ENCODE measurements at regions not wholly inside any gene's neighbourhood (a gene's known extent, or its start where the extent isn't known, plus 50 kb on each side); places are given as distances from the start of the nearest gene placed in this dataset.

- no peak for DNase-seq (ENCODE audit: low read depth, low spot score)
- H3K9me3 ChIP-seq (ENCODE audit: insufficient read depth, low read length), result no peaks in the 10 kb centered on the region
- H3K27me3 ChIP-seq (ENCODE audit: insufficient read depth, insufficient read length), result peaks cover 21% of the 10 kb centered on the region
- no peak for TF ChIP-seq YY1 (IDR thresholded peaks at IDR 0.05; ENCODE audit: insufficient read depth, insufficient read length)
- no peak for TF ChIP-seq SUZ12 (IDR thresholded peaks at IDR 0.05; ENCODE audit: extremely low read depth, insufficient read depth, insufficient read length)
- no peak for TF ChIP-seq ZNF274 (IDR thresholded peaks at IDR 0.05; ENCODE audit: low read depth, low read length)
- H3K36me3 ChIP-seq (ENCODE audit: insufficient read depth, insufficient read length, low read length), result no peaks in the 10 kb centered on the region
- no peak overlapping the region for H3K9ac ChIP-seq (ENCODE audit: insufficient read length, low read depth)
- no peak overlapping the region for H3K4me3 ChIP-seq (ENCODE audit: insufficient read length, low read depth)
- peaks cover 15% of the 10 kb centered on the region for H3K4me1 ChIP-seq (ENCODE audit: insufficient read depth, insufficient read length)
Measured at GRCh38 chr9:89739511-89739910, 134.7 kb downstream of the GADD45G start.

- no peaks in the 10 kb centered on the region for H3K36me3 ChIP-seq (ENCODE audit: insufficient read depth, insufficient read length, low read length)
- H3K4me3 ChIP-seq (ENCODE audit: insufficient read length, low read depth), result no peak overlapping the region
- peaks cover 21% of the 10 kb centered on the region for H3K27me3 ChIP-seq (ENCODE audit: insufficient read depth, insufficient read length)
- DNase-seq (ENCODE audit: low read depth, low spot score), result no peak
- H3K9me3 ChIP-seq (ENCODE audit: insufficient read depth, low read length), result no peaks in the 10 kb centered on the region
- H3K4me1 ChIP-seq (ENCODE audit: insufficient read depth, insufficient read length), result peaks cover 19% of the 10 kb centered on the region
- no peak for TF ChIP-seq YY1 (IDR thresholded peaks at IDR 0.05; ENCODE audit: insufficient read depth, insufficient read length)
- TF ChIP-seq SUZ12 (IDR thresholded peaks at IDR 0.05; ENCODE audit: extremely low read depth, insufficient read depth, insufficient read length), result no peak
- TF ChIP-seq ZNF274 (IDR thresholded peaks at IDR 0.05; ENCODE audit: low read depth, low read length), result no peak
- no peak overlapping the region for H3K9ac ChIP-seq (ENCODE audit: insufficient read length, low read depth)
Measured at GRCh38 chr9:89739916-89740315, 135.1 kb downstream of the GADD45G start.

- no peak for TF ChIP-seq SUZ12 (IDR thresholded peaks at IDR 0.05; ENCODE audit: extremely low read depth, insufficient read depth, insufficient read length)
- TF ChIP-seq YY1 (IDR thresholded peaks at IDR 0.05; ENCODE audit: insufficient read depth, insufficient read length), result no peak
- TF ChIP-seq ZNF274 (IDR thresholded peaks at IDR 0.05; ENCODE audit: low read depth, low read length), result no peak
- Histone ChIP-seq H3K9ac (ENCODE audit: insufficient read length, low read depth) (no peak overlapping the region), H3K36me3 (ENCODE audit: insufficient read depth, insufficient read length, low read length) (no peaks in the 10 kb centered on the region), H3K9me3 (ENCODE audit: insufficient read depth, low read length) (no peaks in the 10 kb centered on the region), H3K27me3 (ENCODE audit: insufficient read depth, insufficient read length) (peaks cover 16% of the 10 kb centered on the region), H3K4me3 (ENCODE audit: insufficient read length, low read depth) (no peak overlapping the region), H3K4me1 (ENCODE audit: insufficient read depth, insufficient read length) (peaks cover 19% of the 10 kb centered on the region)
- DNase-seq (ENCODE audit: low read depth, low spot score), result no peak
Measured at GRCh38 chr9:89740722-89741121, 135.9 kb downstream of the GADD45G start.

GRCh38 chr9:89742660-89743059, 137.8 kb downstream of the GADD45G start:
- peaks cover 20% of the 10 kb centered on the region for H3K4me1 ChIP-seq (ENCODE audit: insufficient read depth, insufficient read length)
- no peak overlapping the region for H3K4me3 ChIP-seq (ENCODE audit: insufficient read length, low read depth)
- peak overlapping the region; percentile 33 for H3K9ac ChIP-seq (ENCODE audit: insufficient read length, low read depth)
- H3K36me3 ChIP-seq (ENCODE audit: insufficient read depth, insufficient read length, low read length), result no peaks in the 10 kb centered on the region
- no peak for TF ChIP-seq SUZ12 (IDR thresholded peaks at IDR 0.05; ENCODE audit: extremely low read depth, insufficient read depth, insufficient read length)
- no peak for TF ChIP-seq YY1 (IDR thresholded peaks at IDR 0.05; ENCODE audit: insufficient read depth, insufficient read length)
- no peak for TF ChIP-seq ZNF274 (IDR thresholded peaks at IDR 0.05; ENCODE audit: low read depth, low read length)
- DNase-seq (ENCODE audit: low read depth, low spot score), result no peak
- peaks cover 23% of the 10 kb centered on the region for H3K27me3 ChIP-seq (ENCODE audit: insufficient read depth, insufficient read length)
- H3K9me3 ChIP-seq (ENCODE audit: insufficient read depth, low read length), result no peaks in the 10 kb centered on the region

GRCh38 chr9:89743216-89743572, 138.4 kb downstream of the GADD45G start:
- Histone ChIP-seq H3K27me3 (ENCODE audit: insufficient read depth, insufficient read length) (peaks cover 23% of the 10 kb centered on the region), H3K4me3 (ENCODE audit: insufficient read length, low read depth) (no peak overlapping the region), H3K4me1 (ENCODE audit: insufficient read depth, insufficient read length) (peaks cover 20% of the 10 kb centered on the region), H3K36me3 (ENCODE audit: insufficient read depth, insufficient read length, low read length) (no peaks in the 10 kb centered on the region), H3K9ac (ENCODE audit: insufficient read length, low read depth) (peak overlapping the region; percentile 33), H3K9me3 (ENCODE audit: insufficient read depth, low read length) (no peaks in the 10 kb centered on the region)
- TF ChIP-seq SUZ12 (IDR thresholded peaks at IDR 0.05; ENCODE audit: extremely low read depth, insufficient read depth, insufficient read length), result no peak
- no peak for TF ChIP-seq ZNF274 (IDR thresholded peaks at IDR 0.05; ENCODE audit: low read depth, low read length)
- TF ChIP-seq YY1 (IDR thresholded peaks at IDR 0.05; ENCODE audit: insufficient read depth, insufficient read length), result no peak
- DNase-seq (ENCODE audit: low read depth, low spot score), result no peak

- Histone ChIP-seq H3K4me1 (ENCODE audit: insufficient read depth, insufficient read length) (peaks cover 20% of the 10 kb centered on the region), H3K4me3 (ENCODE audit: insufficient read length, low read depth) (no peak overlapping the region), H3K36me3 (ENCODE audit: insufficient read depth, insufficient read length, low read length) (no peaks in the 10 kb centered on the region), H3K9ac (ENCODE audit: insufficient read length, low read depth) (no peak overlapping the region), H3K27me3 (ENCODE audit: insufficient read depth, insufficient read length) (peaks cover 23% of the 10 kb centered on the region), H3K9me3 (ENCODE audit: insufficient read depth, low read length) (no peaks in the 10 kb centered on the region)
- no peak for DNase-seq (ENCODE audit: low read depth, low spot score)
- TF ChIP-seq SUZ12 (IDR thresholded peaks at IDR 0.05; ENCODE audit: extremely low read depth, insufficient read depth, insufficient read length), result no peak
- no peak for TF ChIP-seq YY1 (IDR thresholded peaks at IDR 0.05; ENCODE audit: insufficient read depth, insufficient read length)
- no peak for TF ChIP-seq ZNF274 (IDR thresholded peaks at IDR 0.05; ENCODE audit: low read depth, low read length)
Measured at GRCh38 chr9:89743573-89744254, 138.9 kb downstream of the GADD45G start.

- no peak overlapping the region for H3K4me3 ChIP-seq (ENCODE audit: insufficient read length, low read depth)
- H3K36me3 ChIP-seq (ENCODE audit: insufficient read depth, insufficient read length, low read length), result no peaks in the 10 kb centered on the region
- no peak for DNase-seq (ENCODE audit: low read depth, low spot score)
- H3K4me1 ChIP-seq (ENCODE audit: insufficient read depth, insufficient read length), result peaks cover 20% of the 10 kb centered on the region
- no peaks in the 10 kb centered on the region for H3K9me3 ChIP-seq (ENCODE audit: insufficient read depth, low read length)
- H3K9ac ChIP-seq (ENCODE audit: insufficient read length, low read depth), result peak overlapping the region; percentile 9
- H3K27me3 ChIP-seq (ENCODE audit: insufficient read depth, insufficient read length), result peaks cover 18% of the 10 kb centered on the region
- TF ChIP-seq SUZ12 (IDR thresholded peaks at IDR 0.05; ENCODE audit: extremely low read depth, insufficient read depth, insufficient read length), result no peak
- TF ChIP-seq YY1 (IDR thresholded peaks at IDR 0.05; ENCODE audit: insufficient read depth, insufficient read length), result no peak
- TF ChIP-seq ZNF274 (IDR thresholded peaks at IDR 0.05; ENCODE audit: low read depth, low read length), result no peak
Measured at GRCh38 chr9:89744255-89744648, 139.4 kb downstream of the GADD45G start.
